ENCODE measurements at regions not wholly inside any gene's neighbourhood (a gene's known extent, or its start where the extent isn't known, plus 50 kb on each side); places are given as distances from the start of the nearest gene placed in this dataset.

DNA sequence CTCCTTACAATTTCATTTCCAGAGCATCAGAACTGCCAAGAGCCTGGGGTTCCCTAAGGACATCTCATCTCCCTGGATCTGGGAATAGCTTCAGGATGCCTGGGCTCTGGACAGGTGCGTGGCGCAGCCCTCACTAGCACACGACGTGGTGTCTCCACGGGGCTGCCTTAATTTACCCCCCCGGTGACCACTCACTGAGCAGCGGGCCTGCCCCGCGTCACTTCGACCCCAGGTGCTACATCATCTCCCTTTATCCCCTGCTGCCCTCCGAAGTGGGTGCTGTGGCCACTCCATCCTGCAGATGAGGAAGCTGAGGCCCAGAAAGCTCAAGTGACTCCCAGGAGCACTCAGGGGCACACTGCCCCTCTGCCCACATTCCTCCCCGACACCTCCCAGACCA lies 177.8 kb upstream of the SFSWAP start:
- no peak overlapping the region for H3K4me2 ChIP-seq (ENCODE audit: low read length)
- no peak overlapping the region for H2AFZ ChIP-seq (ENCODE audit: low read depth, low read length)
- no peaks in the 10 kb centered on the region for H3K9me2 ChIP-seq (ENCODE audit: insufficient read depth, low read length)
- no peaks in the 10 kb centered on the region for H4K20me1 ChIP-seq (ENCODE audit: insufficient read depth)
- no peak overlapping the region for H3K27ac ChIP-seq (ENCODE audit: low read length)
- H3K79me2 ChIP-seq (replicated peaks; ENCODE audit: insufficient read depth, low read length) = no peaks in the 10 kb centered on the region
- no peaks in the 10 kb centered on the region for H3F3A ChIP-seq (ENCODE audit: insufficient read depth, low read length, poor library complexity, severe bottlenecking)
- TF ChIP-seq SMC3 (conservative IDR thresholded peaks at IDR 0.05; ENCODE audit: poor library complexity) (no peak), MXI1 (conservative IDR thresholded peaks at IDR 0.05; ENCODE audit: poor library complexity, severe bottlenecking) (no peak), EZH2 (IDR thresholded peaks at IDR 0.05; ENCODE audit: borderline replicate concordance, insufficient read depth, low read length, poor library complexity, severe bottlenecking) (no peak)
- TF ChIP-seq, protein P1, sequence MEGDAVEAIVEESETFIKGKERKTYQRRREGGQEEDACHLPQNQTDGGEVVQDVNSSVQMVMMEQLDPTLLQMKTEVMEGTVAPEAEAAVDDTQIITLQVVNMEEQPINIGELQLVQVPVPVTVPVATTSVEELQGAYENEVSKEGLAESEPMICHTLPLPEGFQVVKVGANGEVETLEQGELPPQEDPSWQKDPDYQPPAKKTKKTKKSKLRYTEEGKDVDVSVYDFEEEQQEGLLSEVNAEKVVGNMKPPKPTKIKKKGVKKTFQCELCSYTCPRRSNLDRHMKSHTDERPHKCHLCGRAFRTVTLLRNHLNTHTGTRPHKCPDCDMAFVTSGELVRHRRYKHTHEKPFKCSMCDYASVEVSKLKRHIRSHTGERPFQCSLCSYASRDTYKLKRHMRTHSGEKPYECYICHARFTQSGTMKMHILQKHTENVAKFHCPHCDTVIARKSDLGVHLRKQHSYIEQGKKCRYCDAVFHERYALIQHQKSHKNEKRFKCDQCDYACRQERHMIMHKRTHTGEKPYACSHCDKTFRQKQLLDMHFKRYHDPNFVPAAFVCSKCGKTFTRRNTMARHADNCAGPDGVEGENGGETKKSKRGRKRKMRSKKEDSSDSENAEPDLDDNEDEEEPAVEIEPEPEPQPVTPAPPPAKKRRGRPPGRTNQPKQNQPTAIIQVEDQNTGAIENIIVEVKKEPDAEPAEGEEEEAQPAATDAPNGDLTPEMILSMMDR (IDR thresholded peaks at IDR 0.05; ENCODE audit: poor library complexity, severe bottlenecking) = no peak
- no peaks in the 10 kb centered on the region for H3K36me3 ChIP-seq (ENCODE audit: insufficient read depth, low read length)
- no peak overlapping the region for H3K9ac ChIP-seq (ENCODE audit: low read length)
- H3K4me3 ChIP-seq (ENCODE audit: low read length) = no peak overlapping the region
- H3K27me3 ChIP-seq (ENCODE audit: insufficient read depth, low read depth, low read length) = no peaks in the 10 kb centered on the region
- no peaks in the 10 kb centered on the region for H3K9me3 ChIP-seq (ENCODE audit: low read length)

DNA sequence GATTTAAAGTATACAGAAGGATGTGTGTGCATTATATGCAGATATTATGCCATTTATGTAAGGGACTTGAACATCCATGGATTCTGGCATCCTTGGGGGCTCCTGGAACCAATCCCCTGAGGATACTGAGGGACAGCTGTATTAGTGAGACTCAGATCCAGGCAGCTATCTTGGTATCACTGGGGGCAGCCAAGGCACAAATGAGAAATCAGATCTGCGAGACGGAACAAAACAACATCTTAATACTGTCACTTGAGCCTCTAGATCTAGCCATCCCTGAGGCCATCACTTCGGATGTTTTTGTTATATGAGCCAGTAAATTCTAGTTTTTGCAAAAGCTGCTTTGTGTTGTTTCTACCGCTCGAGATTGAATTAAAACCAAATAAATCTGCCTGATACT lies 175.1 kb upstream of the SFSWAP start:
- H3K9me3 ChIP-seq (ENCODE audit: low read length) = no peaks in the 10 kb centered on the region
- TF ChIP-seq MXI1 (conservative IDR thresholded peaks at IDR 0.05; ENCODE audit: poor library complexity, severe bottlenecking) = no peak
- no peak for TF ChIP-seq EZH2 (IDR thresholded peaks at IDR 0.05; ENCODE audit: borderline replicate concordance, insufficient read depth, low read length, poor library complexity, severe bottlenecking)
- TF ChIP-seq TAF1 (IDR thresholded peaks at IDR 0.05; ENCODE audit: low read depth) = no peak
- H3K4me3 ChIP-seq (ENCODE audit: low read length) = no peak overlapping the region
- no peaks in the 10 kb centered on the region for H3F3A ChIP-seq (ENCODE audit: insufficient read depth, low read length, poor library complexity, severe bottlenecking)
- no peaks in the 10 kb centered on the region for H3K27me3 ChIP-seq (ENCODE audit: insufficient read depth, low read depth, low read length)
- no peak overlapping the region for H3K27ac ChIP-seq (ENCODE audit: low read length)
- no peaks in the 10 kb centered on the region for H4K20me1 ChIP-seq (ENCODE audit: insufficient read depth)
- H3K9me2 ChIP-seq (ENCODE audit: insufficient read depth, low read length) = no peaks in the 10 kb centered on the region
- no peak overlapping the region for H3K9ac ChIP-seq (ENCODE audit: low read length)
- no peak overlapping the region for H2AFZ ChIP-seq (ENCODE audit: low read depth, low read length)
- H3K4me2 ChIP-seq (ENCODE audit: low read length) = no peak overlapping the region
- H3K36me3 ChIP-seq (ENCODE audit: insufficient read depth, low read length) = no peaks in the 10 kb centered on the region
- no peaks in the 10 kb centered on the region for H3K79me2 ChIP-seq (replicated peaks; ENCODE audit: insufficient read depth, low read length)

DNA sequence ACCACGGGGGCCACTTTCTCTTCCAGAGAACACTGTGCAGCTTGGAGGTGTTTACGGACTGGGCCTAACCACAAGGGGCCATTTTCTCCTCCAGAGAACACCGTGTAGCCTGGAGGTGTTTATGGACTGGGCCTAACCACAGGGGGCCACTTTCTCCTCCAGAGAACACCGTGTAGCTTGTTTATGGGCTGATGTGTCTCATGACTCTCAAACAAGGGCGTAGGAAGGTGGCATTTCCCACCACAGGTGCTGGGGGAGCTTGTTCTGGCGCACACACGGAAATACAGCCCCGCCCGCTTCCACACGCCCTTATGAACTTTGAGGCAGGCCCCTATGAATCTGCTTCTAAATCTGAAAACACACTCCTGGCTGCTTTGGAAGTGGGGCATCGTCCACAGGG lies 174.6 kb upstream of the SFSWAP start:
- H4K20me1 ChIP-seq (ENCODE audit: insufficient read depth) = no peaks in the 10 kb centered on the region
- no peaks in the 10 kb centered on the region for H3K9me2 ChIP-seq (ENCODE audit: insufficient read depth, low read length)
- no peak overlapping the region for H3K4me3 ChIP-seq (ENCODE audit: low read length)
- no peaks in the 10 kb centered on the region for H3K27me3 ChIP-seq (ENCODE audit: insufficient read depth, low read depth, low read length)
- no peaks in the 10 kb centered on the region for H3K79me2 ChIP-seq (replicated peaks; ENCODE audit: insufficient read depth, low read length)
- no peak overlapping the region for H2AFZ ChIP-seq (ENCODE audit: low read depth, low read length)
- no peaks in the 10 kb centered on the region for H3K9me3 ChIP-seq (ENCODE audit: low read length)
- no peaks in the 10 kb centered on the region for H3F3A ChIP-seq (ENCODE audit: insufficient read depth, low read length, poor library complexity, severe bottlenecking)
- TF ChIP-seq SMC3 (conservative IDR thresholded peaks at IDR 0.05; ENCODE audit: poor library complexity) (no peak), MXI1 (conservative IDR thresholded peaks at IDR 0.05; ENCODE audit: poor library complexity, severe bottlenecking) (no peak), EP300 (conservative IDR thresholded peaks at IDR 0.05; ENCODE audit: poor library complexity, severe bottlenecking) (no peak), EZH2 (IDR thresholded peaks at IDR 0.05; ENCODE audit: borderline replicate concordance, insufficient read depth, low read length, poor library complexity, severe bottlenecking) (no peak), TAF1 (IDR thresholded peaks at IDR 0.05; ENCODE audit: low read depth) (no peak), POLR2AphosphoS5 (IDR thresholded peaks at IDR 0.05) (no peak), RAD21 (conservative IDR thresholded peaks at IDR 0.05) (no peak)
- TF ChIP-seq, protein P2, sequence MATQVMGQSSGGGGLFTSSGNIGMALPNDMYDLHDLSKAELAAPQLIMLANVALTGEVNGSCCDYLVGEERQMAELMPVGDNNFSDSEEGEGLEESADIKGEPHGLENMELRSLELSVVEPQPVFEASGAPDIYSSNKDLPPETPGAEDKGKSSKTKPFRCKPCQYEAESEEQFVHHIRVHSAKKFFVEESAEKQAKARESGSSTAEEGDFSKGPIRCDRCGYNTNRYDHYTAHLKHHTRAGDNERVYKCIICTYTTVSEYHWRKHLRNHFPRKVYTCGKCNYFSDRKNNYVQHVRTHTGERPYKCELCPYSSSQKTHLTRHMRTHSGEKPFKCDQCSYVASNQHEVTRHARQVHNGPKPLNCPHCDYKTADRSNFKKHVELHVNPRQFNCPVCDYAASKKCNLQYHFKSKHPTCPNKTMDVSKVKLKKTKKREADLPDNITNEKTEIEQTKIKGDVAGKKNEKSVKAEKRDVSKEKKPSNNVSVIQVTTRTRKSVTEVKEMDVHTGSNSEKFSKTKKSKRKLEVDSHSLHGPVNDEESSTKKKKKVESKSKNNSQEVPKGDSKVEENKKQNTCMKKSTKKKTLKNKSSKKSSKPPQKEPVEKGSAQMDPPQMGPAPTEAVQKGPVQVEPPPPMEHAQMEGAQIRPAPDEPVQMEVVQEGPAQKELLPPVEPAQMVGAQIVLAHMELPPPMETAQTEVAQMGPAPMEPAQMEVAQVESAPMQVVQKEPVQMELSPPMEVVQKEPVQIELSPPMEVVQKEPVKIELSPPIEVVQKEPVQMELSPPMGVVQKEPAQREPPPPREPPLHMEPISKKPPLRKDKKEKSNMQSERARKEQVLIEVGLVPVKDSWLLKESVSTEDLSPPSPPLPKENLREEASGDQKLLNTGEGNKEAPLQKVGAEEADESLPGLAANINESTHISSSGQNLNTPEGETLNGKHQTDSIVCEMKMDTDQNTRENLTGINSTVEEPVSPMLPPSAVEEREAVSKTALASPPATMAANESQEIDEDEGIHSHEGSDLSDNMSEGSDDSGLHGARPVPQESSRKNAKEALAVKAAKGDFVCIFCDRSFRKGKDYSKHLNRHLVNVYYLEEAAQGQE (IDR thresholded peaks at IDR 0.05; ENCODE audit: borderline replicate concordance) = no peak
- TF ChIP-seq, protein P1 (IDR thresholded peaks at IDR 0.05; ENCODE audit: poor library complexity, severe bottlenecking) = no peak
- H3K4me2 ChIP-seq (ENCODE audit: low read length) = no peak overlapping the region
- no peak overlapping the region for H3K27ac ChIP-seq (ENCODE audit: low read length)
- no peaks in the 10 kb centered on the region for H3K36me3 ChIP-seq (ENCODE audit: insufficient read depth, low read length)
- no peak overlapping the region for H3K9ac ChIP-seq (ENCODE audit: low read length)

Measured in neural cell (in vitro differentiated cells).